ENCODE measurements at regions not wholly inside any gene's neighbourhood (a gene's known extent, or its start where the extent isn't known, plus 50 kb on each side); places are given as distances from the start of the nearest gene placed in this dataset.

DNA sequence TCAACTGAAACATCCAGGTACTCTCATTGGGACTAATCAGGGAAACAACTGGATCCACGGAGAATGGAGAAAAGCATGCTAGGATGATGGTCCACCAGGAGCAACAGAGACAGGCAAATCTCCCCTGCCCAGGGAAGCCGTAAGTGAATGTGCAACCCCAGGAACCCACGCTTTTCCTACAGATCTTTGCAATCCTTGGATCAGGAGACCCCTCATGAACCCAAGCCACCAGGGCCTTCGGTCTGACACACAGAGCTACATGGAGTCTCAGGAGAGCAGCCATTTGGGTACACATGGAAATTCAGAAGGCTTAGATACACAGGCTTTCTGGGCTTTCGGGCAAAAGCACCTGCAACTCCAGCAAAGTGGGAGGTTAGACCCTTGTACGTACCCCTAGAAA lies 122.1 kb upstream of the PTCHD4 start:
- H3K9me3 Mint-ChIP-seq (ENCODE audit: unreplicated experiment): peaks cover 29% of the 10 kb centered on the region
- ChIA-PET POLR2A (no interaction called here), CTCF (no interaction called here)
- no TSS peak for BruUV-seq (replicated peaks)
- H3K36me3 Mint-ChIP-seq (ENCODE audit: insufficient read depth, unreplicated experiment): no peaks in the 10 kb centered on the region
- H3K27me3 Mint-ChIP-seq (ENCODE audit: insufficient read depth, unreplicated experiment): no peaks in the 10 kb centered on the region
- DNase-seq (ENCODE audit: unreplicated experiment): no peak
- no peaks in the 10 kb centered on the region for H3K4me1 Mint-ChIP-seq (ENCODE audit: insufficient read depth, unreplicated experiment)
- no peak for TF ChIP-seq CTCF (IDR thresholded peaks at IDR 0.05; ENCODE audit: unreplicated experiment)
- H3K27ac Mint-ChIP-seq (ENCODE audit: low read depth, unreplicated experiment): no peak overlapping the region
- no peak overlapping the region for H3K4me3 Mint-ChIP-seq (ENCODE audit: unreplicated experiment)
- intact Hi-C loops (cut with micrococcal nuclease): no loop called here

GRCh38 chr6:48229841-48230240 lies 118.8 kb upstream of the PTCHD4 start:
- no peaks in the 10 kb centered on the region for H3K9me3 Mint-ChIP-seq (ENCODE audit: unreplicated experiment)
- no peak overlapping the region for H3K27ac Mint-ChIP-seq (ENCODE audit: low read depth, unreplicated experiment)
- H3K27me3 Mint-ChIP-seq (ENCODE audit: insufficient read depth, unreplicated experiment): no peaks in the 10 kb centered on the region
- no peak for TF ChIP-seq CTCF (IDR thresholded peaks at IDR 0.05; ENCODE audit: unreplicated experiment)
- no peak overlapping the region for H3K4me3 Mint-ChIP-seq (ENCODE audit: unreplicated experiment)
- DNase-seq (ENCODE audit: unreplicated experiment): no peak
- ChIA-PET POLR2A (interaction anchor here (0.6 to 0.7 kb wide), 2 partner anchors 91 to 131 kb away, joined by 3 read pairs; no protein-coding TSS in a partner anchor), CTCF (no interaction called here)
- intact Hi-C loops (cut with micrococcal nuclease): no loop called here
- H3K36me3 Mint-ChIP-seq (ENCODE audit: insufficient read depth, unreplicated experiment): no peaks in the 10 kb centered on the region
- no peaks in the 10 kb centered on the region for H3K4me1 Mint-ChIP-seq (ENCODE audit: insufficient read depth, unreplicated experiment)
- no TSS peak for BruUV-seq (replicated peaks)

GRCh38 chr6:48222241-48222640 lies 111.2 kb upstream of the PTCHD4 start:
- Mint-ChIP-seq H3K4me1 (ENCODE audit: insufficient read depth, unreplicated experiment) (no peaks in the 10 kb centered on the region), H3K9me3 (ENCODE audit: unreplicated experiment) (no peaks in the 10 kb centered on the region), H3K27ac (ENCODE audit: low read depth, unreplicated experiment) (no peak overlapping the region), H3K4me3 (ENCODE audit: unreplicated experiment) (no peak overlapping the region), H3K36me3 (ENCODE audit: insufficient read depth, unreplicated experiment) (no peaks in the 10 kb centered on the region), H3K27me3 (ENCODE audit: insufficient read depth, unreplicated experiment) (no peaks in the 10 kb centered on the region)
- POLR2A ChIA-PET: no interaction called here
- BruUV-seq (replicated peaks): no TSS peak
- CTCF ChIA-PET: interaction anchor here (0.6 kb wide), 1 partner anchor 735 kb away, joined by 3 read pairs; no protein-coding TSS in a partner anchor
- intact Hi-C loops (cut with micrococcal nuclease): no loop called here
- no peak for TF ChIP-seq CTCF (IDR thresholded peaks at IDR 0.05; ENCODE audit: unreplicated experiment)
- DNase-seq (ENCODE audit: unreplicated experiment): no peak

DNA sequence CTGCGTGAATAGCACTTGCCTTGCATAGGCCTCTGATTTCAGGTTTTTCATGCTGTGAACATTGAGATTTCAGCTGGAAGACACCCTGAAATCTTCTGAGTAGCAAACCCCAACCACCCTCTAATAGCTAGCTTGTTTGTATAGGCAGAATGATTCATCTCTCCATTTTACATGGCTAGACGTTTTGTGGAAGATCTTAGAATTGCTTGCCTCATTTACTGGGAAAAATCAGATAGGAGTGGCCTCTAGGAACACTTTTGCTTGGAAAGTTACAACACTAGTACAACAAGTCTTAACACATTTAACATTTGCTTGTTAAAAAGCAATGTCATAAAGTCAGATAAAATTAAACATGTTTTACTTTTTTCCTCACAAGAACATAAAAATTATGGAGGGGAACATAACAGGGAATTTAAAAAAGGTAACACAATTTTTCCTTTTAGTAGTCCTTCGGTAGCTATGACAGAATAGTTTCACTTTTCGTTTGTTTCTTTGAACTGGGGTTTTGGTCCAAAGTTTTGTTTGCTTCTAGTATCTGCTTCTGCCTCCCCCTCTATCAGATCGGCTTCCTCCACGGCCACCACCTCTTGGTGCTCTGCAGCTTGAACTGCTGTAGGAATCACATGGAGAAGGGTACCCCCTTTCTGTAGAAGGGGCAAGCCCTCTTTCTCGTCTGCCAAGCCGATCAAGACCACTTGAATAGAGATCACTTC lies 102.2 kb upstream of the PTCHD4 start:
- TF ChIP-seq CTCF (IDR thresholded peaks at IDR 0.05; ENCODE audit: unreplicated experiment): no peak
- Mint-ChIP-seq H3K27ac (ENCODE audit: low read depth, unreplicated experiment) (no peak overlapping the region), H3K4me3 (ENCODE audit: unreplicated experiment) (no peak overlapping the region), H3K27me3 (ENCODE audit: insufficient read depth, unreplicated experiment) (no peaks in the 10 kb centered on the region), H3K9me3 (ENCODE audit: unreplicated experiment) (no peaks in the 10 kb centered on the region), H3K36me3 (ENCODE audit: insufficient read depth, unreplicated experiment) (no peaks in the 10 kb centered on the region), H3K4me1 (ENCODE audit: insufficient read depth, unreplicated experiment) (peaks cover 5% of the 10 kb centered on the region)
- no peak for DNase-seq (ENCODE audit: unreplicated experiment)
- POLR2A ChIA-PET: interaction anchor here (0.6 to 2.0 kb wide), 2 partner anchors 34 to 102 kb away, joined by 3 to 5 read pairs; partner anchors contain the start of gene PTCHD4
- intact Hi-C loops (cut with micrococcal nuclease): no loop called here
- no TSS peak for BruUV-seq (replicated peaks)
- CTCF ChIA-PET: interaction anchor here (0.6 to 0.9 kb wide), 2 partner anchors 25 to 212 kb away, joined by 3 read pairs; no protein-coding TSS in a partner anchor

All from MCF 10A (cell line).